Breast epithelium (tissue), 3 donors: ENCODE measurements at regions not wholly inside any gene's neighbourhood (a gene's known extent, or its start where the extent isn't known, plus 50 kb on each side); places are given as distances from the start of the nearest gene placed in this dataset.

Experiments used
- POLR2AphosphoS5 ChIP-seq, 3 donors: sonication (generic); formaldehyde crosslinking; IDR thresholded peaks; one replicate each; pipeline ENCODE4 v1.6.1; 2017; ENCODE audit warnings: antibody characterized with exemption in 3 of 3
- TF ChIP-seq, protein P1 (sequence below), 3 donors: fragments of 450-650 bp; IDR thresholded peaks; one replicate each; pipeline ENCODE4 v1.5.1; 2016 to 2017; ENCODE audit warnings: antibody characterized with exemption in 3 of 3, mild to moderate bottlenecking in 3 of 3, moderate library complexity in 3 of 3

DNA sequence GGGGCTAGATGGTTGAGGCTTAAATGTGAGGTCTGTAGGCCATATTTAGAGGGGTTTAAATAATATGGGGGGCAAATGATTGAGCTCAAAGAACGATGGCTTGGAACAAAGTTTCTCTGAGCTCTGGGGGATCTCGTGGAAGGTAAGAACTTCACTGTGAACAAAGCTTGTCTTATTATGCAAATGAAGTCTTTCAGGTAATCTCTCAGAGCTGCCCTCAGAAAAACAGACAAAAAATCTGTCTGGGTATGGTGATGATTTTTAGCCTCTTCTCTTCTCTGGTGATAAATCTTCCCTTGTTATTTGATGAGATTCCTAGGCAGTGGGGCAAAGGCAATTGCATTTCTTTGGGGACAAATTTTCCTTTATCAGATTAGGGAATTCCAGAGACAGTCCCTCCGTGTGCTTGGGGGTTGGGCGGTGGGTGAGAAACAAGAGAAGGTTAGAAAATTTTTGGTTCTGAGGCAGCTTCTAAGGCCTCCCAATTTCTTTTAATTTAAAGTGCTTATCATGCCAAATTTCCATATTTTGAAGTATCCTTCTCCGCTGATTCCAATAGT lies 760.4 kb downstream of the TSN start:
- TF ChIP-seq, protein P1, sequence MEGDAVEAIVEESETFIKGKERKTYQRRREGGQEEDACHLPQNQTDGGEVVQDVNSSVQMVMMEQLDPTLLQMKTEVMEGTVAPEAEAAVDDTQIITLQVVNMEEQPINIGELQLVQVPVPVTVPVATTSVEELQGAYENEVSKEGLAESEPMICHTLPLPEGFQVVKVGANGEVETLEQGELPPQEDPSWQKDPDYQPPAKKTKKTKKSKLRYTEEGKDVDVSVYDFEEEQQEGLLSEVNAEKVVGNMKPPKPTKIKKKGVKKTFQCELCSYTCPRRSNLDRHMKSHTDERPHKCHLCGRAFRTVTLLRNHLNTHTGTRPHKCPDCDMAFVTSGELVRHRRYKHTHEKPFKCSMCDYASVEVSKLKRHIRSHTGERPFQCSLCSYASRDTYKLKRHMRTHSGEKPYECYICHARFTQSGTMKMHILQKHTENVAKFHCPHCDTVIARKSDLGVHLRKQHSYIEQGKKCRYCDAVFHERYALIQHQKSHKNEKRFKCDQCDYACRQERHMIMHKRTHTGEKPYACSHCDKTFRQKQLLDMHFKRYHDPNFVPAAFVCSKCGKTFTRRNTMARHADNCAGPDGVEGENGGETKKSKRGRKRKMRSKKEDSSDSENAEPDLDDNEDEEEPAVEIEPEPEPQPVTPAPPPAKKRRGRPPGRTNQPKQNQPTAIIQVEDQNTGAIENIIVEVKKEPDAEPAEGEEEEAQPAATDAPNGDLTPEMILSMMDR (IDR thresholded peaks at IDR 0.05): no peak
- no peak for TF ChIP-seq POLR2AphosphoS5 (IDR thresholded peaks at IDR 0.05)
